ENCODE measurements at regions not wholly inside any gene's neighbourhood (a gene's known extent, or its start where the extent isn't known, plus 50 kb on each side); places are given as distances from the start of the nearest gene placed in this dataset.

DNA sequence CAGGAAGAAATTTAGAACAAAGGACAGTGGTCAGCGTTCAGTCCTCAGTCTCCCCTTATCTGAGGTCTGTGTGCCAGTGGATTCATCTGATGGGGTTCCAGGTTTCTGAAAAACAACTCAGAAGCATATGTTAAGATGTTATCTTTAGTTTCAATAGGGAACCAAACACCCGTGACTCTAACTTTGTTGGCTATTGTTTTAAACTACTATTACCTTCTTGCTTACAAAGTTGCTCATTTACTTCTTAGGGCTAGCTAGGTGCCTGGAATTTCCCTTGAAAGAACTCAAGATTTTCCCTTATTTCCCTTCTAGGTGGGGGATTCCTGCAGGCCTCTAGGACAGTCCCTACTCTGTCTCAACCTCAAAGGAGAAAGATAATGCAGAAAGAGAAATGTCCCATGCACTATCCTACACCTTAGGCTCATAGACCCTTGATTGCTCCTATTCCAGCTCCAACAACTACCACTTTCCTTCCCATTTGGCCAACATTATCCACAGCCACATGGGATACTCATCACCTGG is 192.5 kb upstream of the LYZL1 start:
- no peak for DNase-seq

- no peak for DNase-seq
Observed at GRCh38 chr10:29098423-29098822, 190.4 kb upstream of the LYZL1 start.

DNA sequence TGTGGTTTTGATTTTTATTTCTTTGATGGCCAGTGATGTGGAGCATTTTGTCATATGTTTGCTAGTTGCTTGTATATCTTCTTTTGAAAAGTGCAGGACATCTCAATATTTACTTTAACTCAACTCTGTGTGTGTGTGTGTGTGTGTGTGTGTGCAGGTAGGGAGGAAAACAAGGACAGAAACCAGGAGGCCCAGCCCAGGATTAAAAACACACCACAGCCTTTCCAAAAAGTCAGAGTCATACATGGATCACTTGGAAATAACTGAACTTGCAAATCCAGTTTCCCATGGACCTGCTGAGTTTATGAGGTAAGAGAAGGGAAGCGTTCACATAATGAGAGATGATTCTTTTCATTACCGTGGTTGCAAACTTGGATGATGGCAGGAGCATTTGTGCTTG is 189.9 kb upstream of the LYZL1 start:
- no peak for DNase-seq

- DNase-seq = no peak
Observed at GRCh38 chr10:29099415-29099814, 189.5 kb upstream of the LYZL1 start.

GRCh38 chr10:29100505-29100904 is 188.4 kb upstream of the LYZL1 start:
- no peak for DNase-seq

GRCh38 chr10:29102233-29102632 is 186.6 kb upstream of the LYZL1 start:
- DNase-seq = no peak

- DNase-seq = no peak
Observed at GRCh38 chr10:29102636-29103035, 186.2 kb upstream of the LYZL1 start.

GRCh38 chr10:29104661-29105399 is 184.0 kb upstream of the LYZL1 start:
- DNase-seq = no peak

DNA sequence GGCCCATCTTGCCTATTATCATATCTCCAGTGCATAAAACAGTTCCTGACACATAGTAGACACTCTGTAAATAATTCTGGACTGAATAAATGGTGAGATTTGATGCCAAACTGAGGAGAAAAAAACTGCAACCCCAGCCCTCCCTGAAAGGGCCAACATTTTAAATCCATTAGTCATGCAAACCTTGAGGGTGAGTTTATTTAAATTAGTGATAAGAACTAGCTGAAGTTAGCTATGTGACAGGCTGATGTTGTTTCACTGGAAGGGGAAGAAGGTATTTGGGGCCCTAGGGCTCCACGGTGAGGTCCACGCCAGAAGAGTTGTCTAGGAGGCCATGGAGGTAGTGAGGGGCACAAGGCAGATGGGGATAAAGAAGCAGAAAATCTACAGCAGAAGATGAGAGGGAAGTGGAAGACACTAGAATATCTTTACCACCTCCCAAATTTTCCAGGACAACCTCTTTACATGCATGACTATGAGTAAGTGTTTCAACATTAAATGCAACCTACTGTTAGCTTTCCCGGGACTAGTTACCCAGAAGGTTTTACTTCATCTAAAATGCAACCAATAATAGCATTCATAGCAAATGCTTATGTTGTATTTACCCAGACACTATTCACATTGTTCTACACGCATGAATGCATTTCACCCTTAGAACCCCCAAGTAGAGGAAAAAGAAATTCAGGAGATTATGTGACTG is 183.2 kb upstream of the LYZL1 start:
- DNase-seq = no peak

DNA sequence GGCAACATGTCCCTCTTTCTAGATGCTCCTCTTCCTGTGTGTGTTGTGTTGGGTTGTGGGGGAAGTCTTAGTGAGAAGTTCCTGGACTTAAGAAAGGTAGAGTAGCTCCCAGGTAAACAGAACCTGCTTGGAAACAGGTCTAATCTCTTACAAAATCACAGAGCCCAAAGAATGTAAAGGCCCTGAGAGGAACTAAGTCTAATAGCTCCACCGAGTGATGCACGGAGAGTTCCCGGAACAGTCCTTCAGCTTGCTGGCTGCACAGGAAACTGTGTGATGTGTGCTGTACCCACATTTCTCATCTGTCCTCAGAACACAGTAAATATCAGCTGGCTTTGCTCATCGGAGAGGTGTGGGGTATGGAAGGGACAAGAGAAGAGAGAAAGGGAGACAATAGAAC is 182.6 kb upstream of the LYZL1 start:
- DNase-seq = no peak

GRCh38 chr10:29107866-29108498 is 180.9 kb upstream of the LYZL1 start:
- DNase-seq = no peak

GRCh38 chr10:29109707-29110571 is 178.9 kb upstream of the LYZL1 start:
- DNase-seq = no peak

GRCh38 chr10:29112827-29113615 is 175.8 kb upstream of the LYZL1 start:
- DNase-seq = no peak

DNA sequence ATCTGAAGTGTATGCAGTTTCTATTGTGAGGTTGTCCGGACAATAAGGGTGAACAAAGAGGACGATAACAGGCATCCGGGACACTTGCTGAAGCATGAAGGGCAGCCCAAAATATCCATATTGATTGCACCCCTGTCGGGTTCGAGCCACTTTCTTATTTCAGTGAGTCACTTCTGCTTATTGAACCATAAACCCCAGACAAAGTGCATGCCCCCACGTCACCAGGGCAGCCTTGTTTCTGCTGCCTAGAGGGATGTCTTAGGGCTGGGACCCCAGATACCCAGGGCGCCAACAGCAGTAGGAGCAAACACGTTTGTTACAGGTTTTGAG is 175.3 kb upstream of the LYZL1 start:
- no peak for DNase-seq

GRCh38 chr10:29114141-29114540 is 174.7 kb upstream of the LYZL1 start:
- DNase-seq = no peak

DNA sequence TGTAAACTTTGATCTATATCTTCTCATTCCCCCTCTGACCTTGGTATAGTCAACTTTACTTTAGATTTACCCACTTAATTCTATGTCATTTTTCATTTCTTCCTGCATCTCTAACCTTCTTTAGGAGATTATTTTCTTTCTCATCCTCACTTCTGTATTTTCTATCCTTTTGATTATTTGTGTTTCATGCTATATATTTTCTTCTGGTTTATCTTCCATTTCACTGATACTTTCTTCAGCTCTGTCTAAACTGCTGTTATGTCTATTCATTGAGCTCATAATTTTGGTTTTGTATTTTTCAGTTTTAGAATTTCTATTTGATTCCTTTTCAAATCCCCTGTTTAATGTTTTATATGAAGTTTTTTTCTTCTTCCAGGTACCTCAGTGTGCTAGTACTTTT is 171.1 kb upstream of the LYZL1 start:
- no peak for DNase-seq

GRCh38 chr10:29119374-29119773 is 169.5 kb upstream of the LYZL1 start:
- DNase-seq = peak; percentile 59

- no peak for DNase-seq
Observed at GRCh38 chr10:29120216-29120615, 168.7 kb upstream of the LYZL1 start.

DNA sequence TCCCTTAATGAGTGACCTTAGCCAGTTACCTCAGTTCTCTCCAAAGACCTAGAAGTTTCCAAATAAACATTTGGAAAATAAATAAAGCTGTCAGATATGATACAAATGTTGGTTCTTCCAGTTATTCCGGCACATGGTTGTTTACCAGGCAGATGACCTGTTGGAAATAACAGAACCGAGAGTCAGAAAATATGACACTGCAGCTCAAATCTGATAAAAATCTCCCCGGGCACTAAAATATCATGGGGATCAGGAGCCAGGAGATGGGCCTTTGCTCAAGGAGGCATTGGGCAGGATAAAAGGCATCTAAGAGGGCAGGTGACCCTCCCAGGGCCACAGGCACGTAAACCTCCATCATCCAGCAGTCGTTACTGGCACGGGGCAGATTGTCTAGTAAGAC is 164.0 kb upstream of the LYZL1 start:
- DNase-seq = no peak

GRCh38 chr10:29127037-29127700 is 161.7 kb upstream of the LYZL1 start:
- no peak for DNase-seq

DNA sequence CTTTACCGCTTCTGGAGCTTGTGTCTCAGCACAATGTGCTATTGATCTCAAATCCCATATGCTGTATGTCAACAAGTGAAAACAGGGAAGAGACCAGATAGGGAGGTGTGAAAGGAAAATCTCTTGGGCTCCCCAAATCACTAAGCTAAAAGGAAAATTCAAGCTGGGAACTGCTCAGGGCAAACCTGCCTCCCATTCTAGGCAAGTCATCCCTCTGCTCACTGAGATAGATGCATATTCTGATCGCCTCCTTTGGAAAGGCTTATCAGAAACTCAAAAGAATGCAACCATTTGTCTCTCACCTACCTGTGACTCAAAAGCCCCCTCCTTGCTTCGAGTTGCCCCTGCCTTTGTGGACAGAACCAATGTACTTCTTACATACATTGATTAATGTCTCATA is 161.1 kb upstream of the LYZL1 start:
- no peak for DNase-seq

DNA sequence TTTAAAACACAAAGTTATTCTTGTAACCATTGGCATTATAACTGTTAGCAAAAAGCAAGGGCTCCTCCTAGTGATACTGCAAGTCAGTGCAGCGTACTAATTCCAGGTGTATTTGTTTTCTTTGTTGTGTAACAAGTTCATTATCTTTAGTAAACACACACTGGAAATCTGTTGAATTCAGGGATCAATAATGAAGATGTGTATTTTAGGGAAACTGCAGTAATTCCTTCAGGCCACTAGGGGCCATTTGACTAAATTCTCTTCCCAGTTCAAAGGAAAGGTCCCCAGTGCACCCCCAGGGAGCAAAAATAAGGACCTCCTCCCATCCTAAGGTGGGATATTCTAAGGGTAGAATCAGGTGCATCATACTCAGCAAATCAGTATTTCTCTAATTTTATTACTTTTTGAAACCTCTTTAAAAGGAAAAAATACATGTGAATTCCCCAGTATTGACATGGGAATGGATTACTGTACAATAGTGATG is 158.6 kb upstream of the LYZL1 start:
- DNase-seq = peak; percentile 36
